Ecto neural progenitor cell (in vitro differentiated cells): ENCODE measurements at regions not wholly inside any gene's neighbourhood (a gene's known extent, or its start where the extent isn't known, plus 50 kb on each side); places are given as distances from the start of the nearest gene placed in this dataset.

Experiments
- DNase-seq: peaks from one replicate; pipeline ENCODE4 v3.0.0-alpha.2; 2018; ENCODE audit warnings: low spot score

- DNase-seq, result no peak
These were observed 89.9 kb upstream of the MAGI1 start for GRCh38 chr3:66128623-66129022.

- no peak for DNase-seq
These were observed 82.6 kb upstream of the MAGI1 start for GRCh38 chr3:66121318-66121717.

GRCh38 chr3:66115858-66116654 lies 77.3 kb upstream of the MAGI1 start:
- DNase-seq, result no peak

- no peak for DNase-seq
These were observed 74.8 kb upstream of the MAGI1 start for GRCh38 chr3:66113542-66113941.

GRCh38 chr3:66110840-66111239 lies 72.1 kb upstream of the MAGI1 start:
- DNase-seq, result no peak

- DNase-seq, result no peak
These were observed 69.1 kb upstream of the MAGI1 start for GRCh38 chr3:66107855-66108254.

GRCh38 chr3:66106788-66107187 lies 68.1 kb upstream of the MAGI1 start:
- DNase-seq, result no peak

- no peak for DNase-seq
These were observed 65.8 kb upstream of the MAGI1 start for GRCh38 chr3:66104535-66104934.

- DNase-seq, result no peak
These were observed 65.0 kb upstream of the MAGI1 start for GRCh38 chr3:66103729-66104128.

GRCh38 chr3:66101901-66102300 lies 63.2 kb upstream of the MAGI1 start:
- DNase-seq, result no peak

- no peak for DNase-seq
These were observed 60.9 kb upstream of the MAGI1 start for GRCh38 chr3:66099541-66100065.

- no peak for DNase-seq
These were observed 59.7 kb upstream of the MAGI1 start for GRCh38 chr3:66098436-66098835.

- no peak for DNase-seq
These were observed 58.9 kb upstream of the MAGI1 start for GRCh38 chr3:66097647-66098046.

GRCh38 chr3:66095295-66096001 lies 56.7 kb upstream of the MAGI1 start:
- no peak for DNase-seq

- DNase-seq, result no peak
These were observed 55.3 kb upstream of the MAGI1 start for GRCh38 chr3:66093981-66094380.

GRCh38 chr3:66092175-66092995 lies 53.7 kb upstream of the MAGI1 start:
- no peak for DNase-seq
